GM19438 (cell line): ENCODE measurements at regions not wholly inside any gene's neighbourhood (a gene's known extent, or its start where the extent isn't known, plus 50 kb on each side); places are given as distances from the start of the nearest gene placed in this dataset.

Experiments
- ATAC-seq: cut with Tn5 transposase; IDR thresholded peaks from one replicate; pipeline ENCODE4 v1.9.1; 2021; ENCODE audit warnings: low read depth; ENCODE audit not compliant: unreplicated experiment

GRCh38 chr7:96416599-96416998 is 94.7 kb upstream of the SLC25A13 start:
- ATAC-seq, result no peak

- ATAC-seq, result no peak
Measured at GRCh38 chr7:96416116-96416515, 94.2 kb upstream of the SLC25A13 start.

GRCh38 chr7:96415293-96415940 is 93.5 kb upstream of the SLC25A13 start:
- no peak for ATAC-seq

- no peak for ATAC-seq
Measured at GRCh38 chr7:96414931-96415292, 93.0 kb upstream of the SLC25A13 start.

GRCh38 chr7:96410126-96410839 is 88.4 kb upstream of the SLC25A13 start:
- ATAC-seq, result no peak

- ATAC-seq, result no peak
Measured at GRCh38 chr7:96408881-96409280, 87.0 kb upstream of the SLC25A13 start.

GRCh38 chr7:96407427-96407826 is 85.5 kb upstream of the SLC25A13 start:
- ATAC-seq, result no peak

GRCh38 chr7:96402913-96403312 is 81.0 kb upstream of the SLC25A13 start:
- ATAC-seq, result no peak

GRCh38 chr7:96401200-96401599 is 79.3 kb upstream of the SLC25A13 start:
- no peak for ATAC-seq

GRCh38 chr7:96400518-96400917 is 78.6 kb upstream of the SLC25A13 start:
- ATAC-seq, result no peak

- no peak for ATAC-seq
Measured at GRCh38 chr7:96400001-96400400, 78.1 kb upstream of the SLC25A13 start.

- no peak for ATAC-seq
Measured at GRCh38 chr7:96397936-96398598, 76.2 kb upstream of the SLC25A13 start.

GRCh38 chr7:96388620-96389383 is 66.9 kb upstream of the SLC25A13 start:
- ATAC-seq, result no peak

GRCh38 chr7:96388166-96388565 is 66.3 kb upstream of the SLC25A13 start:
- ATAC-seq, result no peak

GRCh38 chr7:96380111-96380512 is 58.2 kb upstream of the SLC25A13 start:
- ATAC-seq, result no peak

GRCh38 chr7:96377399-96377798 is 55.5 kb upstream of the SLC25A13 start:
- no peak for ATAC-seq
